ENCODE measurements at regions not wholly inside any gene's neighbourhood (a gene's known extent, or its start where the extent isn't known, plus 50 kb on each side); places are given as distances from the start of the nearest gene placed in this dataset.

GRCh38 chr17:72205822-72206221 is 85.0 kb downstream of the SOX9 start:
- Histone ChIP-seq H3K27ac (ENCODE audit: low read depth, low read length) (peak overlapping the region; percentile 68), H3K9me3 (ENCODE audit: control insufficient read depth, low read length) (no peaks in the 10 kb centered on the region), H3K27me3 (ENCODE audit: control insufficient read depth, insufficient read depth, low read length, poor library complexity, severe bottlenecking) (peaks cover 55% of the 10 kb centered on the region), H3K4me1 (ENCODE audit: control insufficient read depth, insufficient read depth, low read length) (peaks cover 4% of the 10 kb centered on the region), H3K4me3 (ENCODE audit: low read length) (no peak overlapping the region), H3K9ac (ENCODE audit: extremely low read depth, low read length, poor library complexity, severe bottlenecking) (no peak overlapping the region), H3K36me3 (ENCODE audit: control insufficient read depth, insufficient read depth, low read length) (no peaks in the 10 kb centered on the region)
- Mint-ChIP-seq H3K9me3 (no peaks in the 10 kb centered on the region), H3K27ac (no peak overlapping the region), H3K4me1 (peaks cover 8% of the 10 kb centered on the region), H3K36me3 (ENCODE audit: low read depth) (no peaks in the 10 kb centered on the region), H3K4me3 (no peak overlapping the region), H3K27me3 (ENCODE audit: insufficient read depth) (peaks cover 77% of the 10 kb centered on the region)
- 88% methylated on average over 1 of the region's 3 CpGs for WGBS, 2 experiments (ENCODE audit: insufficient coverage in 1 of 2, insufficient read length in 1 of 2)
- DNase-seq = no peak
- no peak for TF ChIP-seq CTCF (conservative IDR thresholded peaks at IDR 0.05)

DNA sequence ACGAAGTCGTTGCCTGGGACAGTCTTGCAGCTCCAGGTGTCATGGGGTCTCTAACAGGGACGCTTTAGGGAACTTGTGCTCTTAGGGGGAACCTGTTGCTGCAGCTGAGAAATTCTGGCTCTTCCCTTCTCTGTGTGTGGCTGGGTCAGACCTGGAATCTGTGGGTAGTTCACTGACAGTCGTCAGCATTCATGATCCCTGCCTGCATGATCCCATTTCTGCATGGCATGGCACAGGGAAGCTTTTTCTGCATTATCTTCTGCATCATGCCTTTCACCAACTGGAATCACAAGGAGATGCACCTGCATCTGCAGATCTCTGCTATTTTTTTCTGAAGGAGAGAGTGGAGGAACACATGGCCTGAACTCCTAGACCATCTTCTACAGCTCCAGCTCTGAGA is 85.6 kb downstream of the SOX9 start:
- no peak overlapping the region for H3K9ac ChIP-seq (ENCODE audit: extremely low read depth, low read length, poor library complexity, severe bottlenecking)
- peaks cover 79% of the 10 kb centered on the region for H3K27me3 Mint-ChIP-seq (ENCODE audit: insufficient read depth)
- WGBS, 2 experiments (ENCODE audit: insufficient coverage in 1 of 2, insufficient read length in 1 of 2) = 65 to 83% methylated on average over 3 to 4 of the region's 4 CpGs
- H3K36me3 Mint-ChIP-seq (ENCODE audit: low read depth) = no peaks in the 10 kb centered on the region
- no peak for TF ChIP-seq CTCF (conservative IDR thresholded peaks at IDR 0.05)
- H3K4me1 Mint-ChIP-seq = peaks cover 8% of the 10 kb centered on the region
- peaks cover 4% of the 10 kb centered on the region for H3K4me1 ChIP-seq (ENCODE audit: control insufficient read depth, insufficient read depth, low read length)
- H3K9me3 Mint-ChIP-seq = no peaks in the 10 kb centered on the region
- H3K9me3 ChIP-seq (ENCODE audit: control insufficient read depth, low read length) = no peaks in the 10 kb centered on the region
- no peak overlapping the region for H3K27ac ChIP-seq (ENCODE audit: low read depth, low read length)
- H3K36me3 ChIP-seq (ENCODE audit: control insufficient read depth, insufficient read depth, low read length) = no peaks in the 10 kb centered on the region
- DNase-seq = no peak
- H3K27me3 ChIP-seq (ENCODE audit: control insufficient read depth, insufficient read depth, low read length, poor library complexity, severe bottlenecking) = peaks cover 60% of the 10 kb centered on the region
- no peak overlapping the region for H3K27ac Mint-ChIP-seq
- H3K4me3 Mint-ChIP-seq = no peak overlapping the region
- H3K4me3 ChIP-seq (ENCODE audit: low read length) = no peak overlapping the region

DNA sequence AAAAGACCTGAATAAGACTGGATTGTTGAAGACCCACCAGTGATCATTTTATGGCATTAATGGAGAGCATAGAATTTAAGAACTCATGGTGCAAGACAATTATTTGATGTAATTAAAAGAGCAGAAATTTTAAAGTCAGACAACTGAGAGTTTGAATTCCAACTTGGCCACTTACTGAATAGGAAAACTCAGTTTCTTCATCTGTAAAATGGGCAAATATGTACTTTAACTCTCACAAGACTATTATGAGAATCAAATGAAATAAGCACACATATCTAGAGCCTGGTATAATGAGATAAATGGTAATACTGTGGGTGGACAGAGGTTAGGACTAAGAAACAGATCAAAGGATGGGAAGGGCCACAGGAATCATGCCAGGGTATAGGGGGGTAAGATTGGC is 88.0 kb downstream of the SOX9 start:
- H3K9me3 Mint-ChIP-seq = no peaks in the 10 kb centered on the region
- Histone ChIP-seq H3K4me1 (ENCODE audit: control insufficient read depth, insufficient read depth, low read length) (peaks cover 4% of the 10 kb centered on the region), H3K9ac (ENCODE audit: extremely low read depth, low read length, poor library complexity, severe bottlenecking) (no peak overlapping the region), H3K4me3 (ENCODE audit: low read length) (no peak overlapping the region), H3K27me3 (ENCODE audit: control insufficient read depth, insufficient read depth, low read length, poor library complexity, severe bottlenecking) (peaks cover 73% of the 10 kb centered on the region), H3K9me3 (ENCODE audit: control insufficient read depth, low read length) (no peaks in the 10 kb centered on the region), H3K36me3 (ENCODE audit: control insufficient read depth, insufficient read depth, low read length) (no peaks in the 10 kb centered on the region), H3K27ac (ENCODE audit: low read depth, low read length) (no peak overlapping the region)
- TF ChIP-seq CTCF (conservative IDR thresholded peaks at IDR 0.05) = no peak
- no peaks in the 10 kb centered on the region for H3K36me3 Mint-ChIP-seq (ENCODE audit: low read depth)
- peaks cover 87% of the 10 kb centered on the region for H3K27me3 Mint-ChIP-seq (ENCODE audit: insufficient read depth)
- DNase-seq = no peak
- no peak overlapping the region for H3K27ac Mint-ChIP-seq
- peaks cover 15% of the 10 kb centered on the region for H3K4me1 Mint-ChIP-seq
- no peak overlapping the region for H3K4me3 Mint-ChIP-seq

All from endodermal cell (in vitro differentiated cells).